ENCODE measurements at regions not wholly inside any gene's neighbourhood (a gene's known extent, or its start where the extent isn't known, plus 50 kb on each side); places are given as distances from the start of the nearest gene placed in this dataset.

DNA sequence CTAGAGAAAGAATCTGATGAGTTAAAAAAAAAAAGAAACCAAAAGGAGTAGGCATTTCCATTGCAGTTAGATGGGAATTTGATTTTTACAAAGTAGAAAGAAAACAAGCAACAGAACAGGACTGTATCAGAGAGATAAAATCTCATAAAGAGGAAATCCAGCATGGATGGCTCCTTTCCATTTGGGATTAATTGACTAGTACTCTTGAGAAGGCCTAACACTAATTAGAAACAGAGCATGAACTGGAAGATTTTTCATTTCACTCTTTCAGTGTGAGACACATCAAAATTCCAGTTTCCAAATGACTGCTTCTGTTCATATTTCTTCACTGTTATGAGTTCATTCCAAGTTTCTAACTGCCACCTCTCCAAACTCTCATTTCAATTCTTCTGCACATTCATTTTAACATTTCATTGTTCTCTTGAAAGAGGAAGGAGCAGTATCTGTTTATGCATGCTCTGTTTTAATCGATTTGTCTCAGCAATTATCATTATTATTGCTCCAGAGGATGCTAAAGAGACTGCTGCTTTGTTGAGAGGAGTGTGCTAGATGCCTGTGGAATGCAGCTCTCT lies 108.8 kb upstream of the PIEZO2 start:
- Histone ChIP-seq H3K4me3 (ENCODE audit: insufficient read depth, low read length) (no peak overlapping the region), H4K20me1 (ENCODE audit: insufficient read depth, low read length) (no peaks in the 10 kb centered on the region), H3K36me3 (ENCODE audit: insufficient read depth, low read length) (no peaks in the 10 kb centered on the region), H3K4me2 (ENCODE audit: insufficient read depth, low read length) (no peak overlapping the region), H2AFZ (ENCODE audit: low read length) (no peak overlapping the region), H3K9me3 (ENCODE audit: low read depth, low read length) (no peaks in the 10 kb centered on the region), H3K79me2 (ENCODE audit: insufficient read depth, low read length) (no peaks in the 10 kb centered on the region), H3K27me3 (ENCODE audit: insufficient read depth, low read length) (no peaks in the 10 kb centered on the region), H3K27ac (ENCODE audit: low read depth, low read length) (no peak overlapping the region), H3K4me1 (ENCODE audit: insufficient read depth, low read length) (no peaks in the 10 kb centered on the region)
- TF ChIP-seq, protein P1, sequence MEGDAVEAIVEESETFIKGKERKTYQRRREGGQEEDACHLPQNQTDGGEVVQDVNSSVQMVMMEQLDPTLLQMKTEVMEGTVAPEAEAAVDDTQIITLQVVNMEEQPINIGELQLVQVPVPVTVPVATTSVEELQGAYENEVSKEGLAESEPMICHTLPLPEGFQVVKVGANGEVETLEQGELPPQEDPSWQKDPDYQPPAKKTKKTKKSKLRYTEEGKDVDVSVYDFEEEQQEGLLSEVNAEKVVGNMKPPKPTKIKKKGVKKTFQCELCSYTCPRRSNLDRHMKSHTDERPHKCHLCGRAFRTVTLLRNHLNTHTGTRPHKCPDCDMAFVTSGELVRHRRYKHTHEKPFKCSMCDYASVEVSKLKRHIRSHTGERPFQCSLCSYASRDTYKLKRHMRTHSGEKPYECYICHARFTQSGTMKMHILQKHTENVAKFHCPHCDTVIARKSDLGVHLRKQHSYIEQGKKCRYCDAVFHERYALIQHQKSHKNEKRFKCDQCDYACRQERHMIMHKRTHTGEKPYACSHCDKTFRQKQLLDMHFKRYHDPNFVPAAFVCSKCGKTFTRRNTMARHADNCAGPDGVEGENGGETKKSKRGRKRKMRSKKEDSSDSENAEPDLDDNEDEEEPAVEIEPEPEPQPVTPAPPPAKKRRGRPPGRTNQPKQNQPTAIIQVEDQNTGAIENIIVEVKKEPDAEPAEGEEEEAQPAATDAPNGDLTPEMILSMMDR (IDR thresholded peaks at IDR 0.05; ENCODE audit: extremely low read depth, low read depth, low read length) = no peak
- DNase-seq (ENCODE audit: insufficient read length, low spot score, missing footprints) = no peak

DNA sequence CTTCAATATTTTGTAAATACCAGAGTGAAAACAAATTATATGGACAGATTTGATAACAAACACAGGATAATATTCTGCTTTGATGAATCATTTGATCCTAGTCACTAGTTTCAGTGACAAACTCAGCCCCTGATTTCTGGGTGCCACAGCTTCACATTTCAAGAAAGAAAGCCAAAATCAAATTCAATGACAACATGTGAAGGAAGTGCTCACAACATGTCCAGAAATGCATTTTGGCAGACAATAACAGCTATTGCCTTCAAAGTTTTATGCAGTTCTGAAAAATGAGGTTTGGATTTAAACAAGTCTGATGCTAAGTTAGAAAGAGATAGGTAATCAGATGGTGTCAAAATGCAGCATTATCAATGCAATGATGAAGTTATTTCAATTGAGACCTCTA lies 106.9 kb upstream of the PIEZO2 start:
- TF ChIP-seq, protein P1 (IDR thresholded peaks at IDR 0.05; ENCODE audit: extremely low read depth, low read depth, low read length) = no peak

DNA sequence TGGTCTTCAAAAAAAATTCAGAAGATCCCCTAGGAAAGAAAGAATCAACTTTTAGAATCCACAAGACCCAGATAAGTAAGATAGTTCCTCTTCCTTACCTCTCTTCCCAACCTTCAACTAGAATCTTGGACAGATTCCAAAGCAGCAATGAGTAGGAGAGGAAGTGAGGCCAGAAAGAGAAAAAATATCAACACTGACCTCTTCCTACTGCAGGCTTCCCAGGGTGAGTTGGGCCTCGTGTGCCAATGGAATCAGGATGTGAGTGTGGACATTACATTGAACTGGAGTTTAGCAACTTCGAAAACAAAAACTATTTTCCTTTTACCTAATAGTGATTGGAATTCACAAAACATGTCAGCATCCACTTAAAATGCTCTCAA lies 102.5 kb upstream of the PIEZO2 start:
- Histone ChIP-seq H4K20me1 (ENCODE audit: insufficient read depth, low read length) (no peaks in the 10 kb centered on the region), H3K4me2 (ENCODE audit: insufficient read depth, low read length) (no peak overlapping the region), H3K4me1 (ENCODE audit: insufficient read depth, low read length) (peaks cover 3% of the 10 kb centered on the region), H3K27ac (ENCODE audit: low read depth, low read length) (no peak overlapping the region), H3K27me3 (ENCODE audit: insufficient read depth, low read length) (no peaks in the 10 kb centered on the region), H3K4me3 (ENCODE audit: insufficient read depth, low read length) (no peak overlapping the region), H3K9me3 (ENCODE audit: low read depth, low read length) (no peaks in the 10 kb centered on the region), H2AFZ (ENCODE audit: low read length) (no peak overlapping the region), H3K79me2 (ENCODE audit: insufficient read depth, low read length) (no peaks in the 10 kb centered on the region), H3K36me3 (ENCODE audit: insufficient read depth, low read length) (no peaks in the 10 kb centered on the region)
- TF ChIP-seq, protein P1 (IDR thresholded peaks at IDR 0.05; ENCODE audit: extremely low read depth, low read depth, low read length) = no peak
- no peak for DNase-seq (ENCODE audit: insufficient read length, low spot score, missing footprints)

More for the DNA sequence above, 106.9 kb upstream of the PIEZO2 start:
- peak; percentile 31 for DNase-seq (ENCODE audit: insufficient read length, low spot score, missing footprints)
- Histone ChIP-seq H3K36me3 (ENCODE audit: insufficient read depth, low read length) (no peaks in the 10 kb centered on the region), H4K20me1 (ENCODE audit: insufficient read depth, low read length) (no peaks in the 10 kb centered on the region), H3K27me3 (ENCODE audit: insufficient read depth, low read length) (no peaks in the 10 kb centered on the region), H3K9me3 (ENCODE audit: low read depth, low read length) (no peaks in the 10 kb centered on the region), H3K4me3 (ENCODE audit: insufficient read depth, low read length) (no peak overlapping the region), H3K4me2 (ENCODE audit: insufficient read depth, low read length) (no peak overlapping the region), H3K4me1 (ENCODE audit: insufficient read depth, low read length) (peaks cover 3% of the 10 kb centered on the region), H3K79me2 (ENCODE audit: insufficient read depth, low read length) (no peaks in the 10 kb centered on the region), H2AFZ (ENCODE audit: low read length) (no peak overlapping the region), H3K27ac (ENCODE audit: low read depth, low read length) (no peak overlapping the region)

DNA sequence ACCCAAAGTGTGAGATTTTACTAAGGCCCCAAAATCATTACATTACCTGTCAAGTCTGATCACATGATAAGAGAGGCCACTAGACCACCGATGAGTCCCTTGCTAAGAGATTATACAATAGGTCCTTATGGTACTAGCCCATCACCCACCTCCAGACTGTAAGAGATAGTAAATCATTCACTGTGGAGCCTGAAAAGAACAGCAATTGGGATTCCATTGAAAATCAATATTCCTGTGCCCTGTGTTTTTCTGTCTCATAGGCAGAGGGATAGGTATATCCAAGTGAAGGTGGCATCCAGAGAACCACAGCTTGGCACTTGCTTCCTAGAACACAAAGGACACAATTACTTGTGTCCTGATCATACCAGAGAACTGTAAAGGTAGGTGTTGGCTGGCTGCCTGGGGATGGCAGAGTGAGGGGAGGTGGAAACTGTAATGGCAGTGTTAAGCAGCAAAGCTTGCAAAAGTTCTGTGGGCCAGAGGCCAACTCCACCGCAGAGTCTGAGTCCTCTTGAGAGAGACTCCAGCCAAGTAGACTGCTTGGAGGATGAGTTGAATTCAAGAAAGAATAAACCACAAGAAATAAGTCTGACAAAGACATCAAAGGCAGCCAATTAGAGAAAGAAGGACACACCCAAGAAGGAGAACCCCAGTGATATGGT lies 102.0 kb upstream of the PIEZO2 start:
- Histone ChIP-seq H3K4me1 (ENCODE audit: insufficient read depth, low read length) (peaks cover 3% of the 10 kb centered on the region), H2AFZ (ENCODE audit: low read length) (no peak overlapping the region), H3K9me3 (ENCODE audit: low read depth, low read length) (no peaks in the 10 kb centered on the region), H3K4me3 (ENCODE audit: insufficient read depth, low read length) (no peak overlapping the region), H3K79me2 (ENCODE audit: insufficient read depth, low read length) (no peaks in the 10 kb centered on the region), H3K36me3 (ENCODE audit: insufficient read depth, low read length) (no peaks in the 10 kb centered on the region), H3K27me3 (ENCODE audit: insufficient read depth, low read length) (no peaks in the 10 kb centered on the region), H3K4me2 (ENCODE audit: insufficient read depth, low read length) (no peak overlapping the region), H3K27ac (ENCODE audit: low read depth, low read length) (no peak overlapping the region), H4K20me1 (ENCODE audit: insufficient read depth, low read length) (no peaks in the 10 kb centered on the region)
- TF ChIP-seq, protein P1 (IDR thresholded peaks at IDR 0.05; ENCODE audit: extremely low read depth, low read depth, low read length) = no peak
- DNase-seq (ENCODE audit: insufficient read length, low spot score, missing footprints) = peak; percentile 42

Measured in osteoblast (primary cell).